Epithelial cell of proximal tubule (primary cell): ENCODE measurements at regions not wholly inside any gene's neighbourhood (a gene's known extent, or its start where the extent isn't known, plus 50 kb on each side); places are given as distances from the start of the nearest gene placed in this dataset.

Source experiments
- DNase-seq: peaks from one replicate; pipeline ENCODE4 v3.0.0-alpha.2; 2011; ENCODE audit warnings: low read depth
- H3K4me3 ChIP-seq: 2 replicates; pipeline ENCODE4 v1.5.1; 2011; ENCODE audit warnings: low read depth, mild to moderate bottlenecking, low read length
- CTCF ChIP-seq: conservative IDR thresholded peaks from 2 replicates; pipeline ENCODE4 v1.5.1; 2012; ENCODE audit warnings: low read depth, mild to moderate bottlenecking, low read length

- no peak for TF ChIP-seq CTCF
- DNase-seq: no peak
- H3K4me3 ChIP-seq: no peak overlapping the region
Measured at GRCh38 chr6:19205076-19205475, 632.1 kb upstream of the ID4 start.

GRCh38 chr6:19209202-19209601 lies 628.0 kb upstream of the ID4 start:
- DNase-seq: no peak
- H3K4me3 ChIP-seq: no peak overlapping the region
- TF ChIP-seq CTCF: no peak

DNA sequence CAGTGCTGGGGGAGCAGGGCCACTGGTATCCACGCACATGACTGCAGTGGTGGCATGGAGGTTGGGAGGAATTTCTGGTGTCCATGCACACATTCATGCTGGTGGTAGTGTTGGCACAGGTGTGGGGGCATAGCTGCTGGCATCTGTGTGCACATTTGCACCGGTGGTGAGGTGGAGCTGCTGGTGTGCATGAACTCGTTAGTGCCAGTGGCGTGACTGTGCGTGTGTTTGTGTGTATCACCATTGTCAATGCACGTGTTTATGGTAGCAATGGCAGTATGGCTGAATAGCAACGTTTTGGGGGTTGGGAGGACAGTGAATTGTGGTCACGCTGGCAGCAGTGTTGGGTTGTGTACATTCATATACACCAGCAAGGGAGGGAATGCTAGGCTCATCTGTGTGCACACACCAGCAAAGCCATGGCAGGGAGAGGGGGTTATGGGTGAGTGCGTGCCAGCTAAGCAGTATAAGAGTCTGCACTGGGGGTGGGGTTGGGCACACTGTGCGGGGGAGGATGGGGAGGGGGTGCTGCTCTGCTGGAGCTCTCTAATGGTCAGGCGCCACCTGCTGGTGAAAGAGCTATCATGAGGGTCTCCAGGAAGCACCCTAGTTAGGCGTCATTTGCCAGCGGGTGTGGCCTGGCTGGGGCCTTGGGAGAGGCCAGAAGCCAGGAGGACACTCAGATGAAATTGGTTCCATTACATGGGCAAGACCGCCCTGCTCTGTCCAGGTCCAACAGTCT lies 626.1 kb upstream of the ID4 start:
- no peak for DNase-seq
- H3K4me3 ChIP-seq: no peak overlapping the region

DNA sequence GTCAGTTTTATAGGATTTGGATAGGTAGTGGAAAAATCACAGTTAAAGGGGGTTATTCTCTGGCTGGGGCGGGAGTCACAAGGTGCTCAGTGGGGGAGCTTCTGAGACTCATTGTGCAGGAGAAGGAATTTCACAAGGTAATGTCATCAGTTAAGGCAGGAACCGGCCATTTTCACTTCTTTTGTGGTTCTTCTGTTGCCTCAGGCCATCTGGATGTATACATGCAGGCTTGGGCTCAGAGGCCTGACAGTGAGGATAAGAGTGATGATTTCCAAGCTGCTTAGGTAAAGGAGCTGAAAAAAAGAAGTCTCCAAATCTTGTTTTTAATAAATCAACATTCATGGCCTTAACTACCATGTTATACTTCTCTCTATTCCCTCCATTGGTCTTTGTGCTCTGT lies 622.9 kb upstream of the ID4 start:
- no peak overlapping the region for H3K4me3 ChIP-seq
- TF ChIP-seq CTCF: no peak

More for the DNA sequence above, 626.1 kb upstream of the ID4 start:
- peak; percentile 34 for TF ChIP-seq CTCF

DNA sequence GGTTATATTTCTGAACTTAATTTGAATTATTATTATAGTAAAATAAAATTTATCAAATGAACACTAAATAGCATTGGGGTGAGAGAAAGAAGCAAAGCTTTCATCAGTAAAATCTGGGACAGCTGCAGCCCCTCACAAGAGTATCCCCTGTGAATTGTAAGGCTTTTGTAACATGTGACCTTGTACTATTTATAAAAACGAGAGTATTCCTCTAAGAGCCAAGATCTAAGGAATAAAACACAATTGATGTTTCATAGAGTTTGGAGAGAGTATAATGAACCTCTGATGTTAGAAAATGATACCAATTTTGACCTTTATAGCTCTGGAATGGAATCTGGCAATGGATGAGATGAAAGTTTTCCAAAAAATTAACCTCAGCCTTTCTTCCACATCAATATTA lies 617.2 kb upstream of the ID4 start:
- DNase-seq: no peak
- no peak overlapping the region for H3K4me3 ChIP-seq
- TF ChIP-seq CTCF: no peak

More for the DNA sequence above, 622.9 kb upstream of the ID4 start:
- no peak for DNase-seq

DNA sequence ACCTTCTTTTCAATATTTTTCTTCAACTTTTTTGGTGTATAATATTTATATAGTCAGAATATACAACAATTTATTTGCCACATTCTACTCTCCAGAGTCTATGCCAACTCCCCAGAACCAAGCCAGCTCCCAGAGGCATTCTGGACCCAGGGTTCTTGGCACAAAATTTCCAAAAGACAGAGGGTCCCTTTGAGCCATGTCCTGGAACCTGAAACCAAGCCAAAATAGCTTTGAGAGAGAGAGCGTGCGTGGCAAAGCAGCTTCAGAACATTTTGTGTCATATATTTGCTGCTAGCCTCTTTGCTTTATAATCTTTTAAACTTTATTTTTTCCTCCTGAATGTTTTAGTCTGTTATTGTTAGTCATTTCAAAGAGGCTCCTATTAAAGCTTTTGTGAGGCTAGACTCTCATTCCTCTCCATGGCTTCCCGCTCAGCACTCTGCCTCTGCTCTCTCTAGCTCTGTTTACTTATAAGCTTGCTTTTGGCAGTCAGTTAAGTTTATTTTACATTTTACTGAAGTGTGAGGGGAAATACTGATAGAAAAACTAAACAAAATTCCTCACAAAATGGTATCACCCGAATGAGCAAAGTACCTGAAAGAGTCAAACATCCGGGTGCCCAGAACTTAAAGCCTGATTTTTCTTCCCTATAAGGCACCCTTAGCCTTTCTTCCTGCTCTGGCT lies 605.1 kb upstream of the ID4 start:
- H3K4me3 ChIP-seq: no peak overlapping the region

More for the DNA sequence above, 605.1 kb upstream of the ID4 start:
- no peak for TF ChIP-seq CTCF
- DNase-seq: no peak
